H9 (cell line): ENCODE measurements at regions not wholly inside any gene's neighbourhood (a gene's known extent, or its start where the extent isn't known, plus 50 kb on each side); places are given as distances from the start of the nearest gene placed in this dataset.

ENCODE experiments used
- DNase-seq: peaks from one replicate; pipeline ENCODE4 v3.0.0-alpha.2; 2017
- H2AFZ ChIP-seq: one replicate; pipeline ENCODE4 v1.6.1; 2013; ENCODE audit warnings: mild to moderate bottlenecking, low read length, control low read depth, moderate library complexity
- H2AK5ac ChIP-seq: 2 replicates; pipeline ENCODE4 v1.6.1; 2013; ENCODE audit warnings: low read length, control low read depth, mixed read lengths; ENCODE audit not compliant: insufficient read length
- H2BK120ac ChIP-seq: one replicate; pipeline ENCODE4 v1.6.1; 2013; ENCODE audit warnings: low read depth, mild to moderate bottlenecking, low read length, control low read depth, inconsistent platforms; ENCODE audit not compliant: poor library complexity, severe bottlenecking
- H2BK12ac ChIP-seq: 2 replicates; pipeline ENCODE4 v1.6.1; 2013; ENCODE audit warnings: low read length, control low read depth, mixed read lengths, low read depth; ENCODE audit not compliant: insufficient read length
- H2BK15ac ChIP-seq: 2 replicates; pipeline ENCODE4 v1.6.1; 2013; ENCODE audit warnings: low read depth, low read length, control low read depth
- H2BK20ac ChIP-seq: one replicate; pipeline ENCODE4 v1.6.1; 2013; ENCODE audit warnings: low read depth, mild to moderate bottlenecking, low read length, control low read depth, inconsistent platforms; ENCODE audit not compliant: poor library complexity, severe bottlenecking
- H2BK5ac ChIP-seq: 2 replicates; pipeline ENCODE4 v1.6.1; 2013; ENCODE audit warnings: low read length, control low read depth, mixed read lengths; ENCODE audit not compliant: insufficient read length
- H3K14ac ChIP-seq: 2 replicates; pipeline ENCODE4 v1.6.1; 2013; ENCODE audit warnings: low read length, control low read depth; ENCODE audit not compliant: insufficient read depth
- H3K18ac ChIP-seq: 2 replicates; pipeline ENCODE4 v1.6.1; 2013; ENCODE audit warnings: low read depth, mild to moderate bottlenecking, mixed read lengths, low read length, control low read depth; ENCODE audit not compliant: insufficient read length
- H3K23ac ChIP-seq: 2 replicates; pipeline ENCODE4 v1.6.1; 2013; ENCODE audit warnings: low read length, control low read depth, mixed read lengths, low read depth; ENCODE audit not compliant: insufficient read length
- H3K23me2 ChIP-seq: 2 replicates; pipeline ENCODE4 v1.6.1; 2013; ENCODE audit warnings: low read depth, mild to moderate bottlenecking, mixed read lengths, low read length, control low read depth; ENCODE audit not compliant: insufficient read length, poor library complexity, severe bottlenecking
- H3K27ac ChIP-seq: 2 replicates; pipeline ENCODE4 v1.5.1; 2013; ENCODE audit warnings: low read length, control low read depth, mixed read lengths, low read depth; ENCODE audit not compliant: insufficient read length
- H3K27me3 ChIP-seq: 2 replicates; pipeline ENCODE4 v1.6.1; 2013; ENCODE audit warnings: low read length, control low read depth, inconsistent platforms; ENCODE audit not compliant: insufficient read depth
- H3K4ac ChIP-seq: 2 replicates; pipeline ENCODE4 v1.6.1; 2013; ENCODE audit warnings: low read depth, mild to moderate bottlenecking, control low read depth, inconsistent platforms, low read length, moderate library complexity
- H3K4me1 ChIP-seq: 2 replicates; pipeline ENCODE4 v1.6.1; 2013; ENCODE audit warnings: low read length, control low read depth, inconsistent platforms; ENCODE audit not compliant: insufficient read depth
- H3K4me2 ChIP-seq: 2 replicates; pipeline ENCODE4 v1.6.1; 2013; ENCODE audit warnings: low read length, control low read depth, mixed read lengths; ENCODE audit not compliant: insufficient read length, insufficient read depth
- H3K56ac ChIP-seq: 2 replicates; pipeline ENCODE4 v1.6.1; 2013; ENCODE audit warnings: low read depth, mild to moderate bottlenecking, mixed read lengths, low read length, control low read depth; ENCODE audit not compliant: insufficient read length
- H3K79me1 ChIP-seq: 2 replicates; pipeline ENCODE4 v1.6.1; 2013; ENCODE audit warnings: low read depth, mild to moderate bottlenecking, moderate library complexity, low read length, control low read depth, inconsistent platforms; ENCODE audit not compliant: insufficient read depth, poor library complexity, severe bottlenecking
- H3K79me2 ChIP-seq: 2 replicates; pipeline ENCODE4 v1.6.1; 2013; ENCODE audit warnings: low read length, control low read depth, inconsistent platforms; ENCODE audit not compliant: insufficient read depth
- H3K9ac ChIP-seq: 2 replicates; pipeline ENCODE4 v1.6.1; 2013; ENCODE audit warnings: low read length, control low read depth, mixed read lengths; ENCODE audit not compliant: insufficient read length; ENCODE audit errors: extremely low read depth
- H3K9me3 ChIP-seq: one replicate; pipeline ENCODE4 v1.6.1; 2013; ENCODE audit warnings: low read depth, low read length, inconsistent platforms; ENCODE audit not compliant: control insufficient read depth
- H3T11ph ChIP-seq: one replicate; pipeline ENCODE4 v1.6.1; 2013; ENCODE audit warnings: mild to moderate bottlenecking, low read length, control low read depth, inconsistent platforms
- H4K20me1 ChIP-seq: one replicate; pipeline ENCODE4 v1.6.1; 2013; ENCODE audit not compliant: control insufficient read depth, insufficient read length, insufficient read depth
- H4K5ac ChIP-seq: 2 replicates; pipeline ENCODE4 v1.6.1; 2013; ENCODE audit warnings: low read depth, mild to moderate bottlenecking, mixed read lengths, low read length, control low read depth; ENCODE audit not compliant: insufficient read length
- H4K8ac ChIP-seq: replicated peaks from 2 replicates; pipeline ENCODE4 v1.6.1; 2013; ENCODE audit warnings: low read length, control low read depth, mixed read lengths, low read depth; ENCODE audit not compliant: insufficient read length
- H4K91ac ChIP-seq: 2 replicates; pipeline ENCODE4 v1.6.1; 2013; ENCODE audit warnings: low read depth, mild to moderate bottlenecking, moderate library complexity, mixed read lengths, low read length, control low read depth; ENCODE audit not compliant: insufficient read length
- H3K27ac Mint-ChIP-seq, 3 experiments: 2 replicates in 2 of 3; 3 replicates in 1 of 3; pipeline ENCODE4 v1.8.0; 2020 to 2021; ENCODE audit warnings: mixed read lengths in 3 of 3, mild to moderate bottlenecking in 1 of 3, moderate library complexity in 1 of 3
- H3K27me3 Mint-ChIP-seq: 2 replicates; pipeline ENCODE4 v1.8.0; 2021; ENCODE audit warnings: low read depth, mild to moderate bottlenecking, moderate library complexity, mixed read lengths
- H3K36me3 Mint-ChIP-seq, 3 experiments: 2 replicates in 2 of 3; 3 replicates in 1 of 3; pipeline ENCODE4 v1.8.0; 2020 to 2021; ENCODE audit warnings: low read depth in 3 of 3, mixed read lengths in 3 of 3; ENCODE audit not compliant: insufficient read depth in 1 of 3
- H3K4me1 Mint-ChIP-seq, 2 experiments: 2 replicates each; pipeline ENCODE4 v1.8.0; 2020; ENCODE audit warnings: mixed read lengths in 2 of 2
- H3K4me3 Mint-ChIP-seq, 2 experiments: 2 replicates in 1 of 2; 3 replicates in 1 of 2; pipeline ENCODE4 v1.8.0; 2020 to 2021; ENCODE audit warnings: mild to moderate bottlenecking in 2 of 2, mixed read lengths in 2 of 2, moderate library complexity in 1 of 2
- H3K9me3 Mint-ChIP-seq, 2 experiments: 2 replicates in 1 of 2; 3 replicates in 1 of 2; pipeline ENCODE4 v1.8.0; 2020; ENCODE audit warnings: mild to moderate bottlenecking in 2 of 2, mixed read lengths in 2 of 2, moderate library complexity in 1 of 2
- WGBS: extraction: QIAGEN DNeasy Blood & Tissue Kit; methylation state at CpG from one replicate; pipeline ENCODE4 v1.1.7; 2013; ENCODE audit warnings: missing lambda C conversion rate, low lambda C conversion rate, mixed read lengths; ENCODE audit not compliant: insufficient read length; ENCODE audit errors: extremely low coverage; 5-methylcytosine and 5-hydroxymethylcytosine counted together
- TF ChIP-seq, protein P1 (sequence below): fragments of 200-600 bp; sonication (generic); conservative IDR thresholded peaks from 3 replicates; pipeline ENCODE4 v1.8.0; 2021; ENCODE audit warnings: antibody characterized with exemption, mild to moderate bottlenecking

DNA sequence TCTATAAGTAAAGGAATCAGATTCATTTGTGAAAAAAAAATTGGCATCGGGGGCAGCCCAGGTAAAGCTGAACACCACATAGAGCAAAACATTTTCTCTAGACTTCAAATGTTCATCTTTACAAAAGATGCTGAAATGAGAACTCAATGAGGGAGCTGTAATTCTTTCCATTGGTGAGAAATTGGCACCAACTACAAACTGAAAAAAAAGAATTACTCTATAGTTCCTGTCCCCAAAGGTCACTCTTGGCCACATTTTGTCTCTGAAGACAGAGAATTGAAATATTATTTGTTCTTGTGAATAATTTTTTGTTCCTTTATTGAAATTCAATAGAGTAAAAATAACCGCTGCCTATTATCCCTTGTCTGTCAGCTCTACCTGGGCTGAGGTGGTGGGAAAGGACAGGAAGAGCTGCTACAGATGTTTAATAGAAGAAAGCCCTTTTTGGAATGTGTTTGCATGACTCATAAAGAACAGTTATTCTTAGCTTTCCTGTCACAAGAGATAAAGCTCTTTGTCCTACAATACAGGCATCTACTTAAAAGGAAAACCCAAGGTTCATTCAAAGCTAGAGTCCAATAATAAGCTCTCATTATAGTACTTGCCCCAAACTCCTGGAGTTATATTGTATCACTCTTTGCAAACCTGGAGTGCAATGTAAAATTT lies 380.1 kb upstream of the KITLG start:
- H3K14ac ChIP-seq = no peak overlapping the region
- Mint-ChIP-seq H3K4me1 (peaks cover 52 to 55% of the 10 kb centered on the region in 2 experiments), H3K27ac (no peak overlapping the region), H3K9me3 (no peaks in the 10 kb centered on the region), H3K36me3 (no peaks in the 10 kb centered on the region), H3K27me3 (peaks cover 28% of the 10 kb centered on the region), H3K4me3 (no peak overlapping the region)
- no peak overlapping the region for H3K4me2 ChIP-seq
- no peaks in the 10 kb centered on the region for H3K23me2 ChIP-seq
- no peak overlapping the region for H4K91ac ChIP-seq
- no peak overlapping the region for H3K23ac ChIP-seq
- H4K8ac ChIP-seq = no peak overlapping the region
- no peak overlapping the region for H2BK12ac ChIP-seq
- no peak overlapping the region for H2AK5ac ChIP-seq
- H3T11ph ChIP-seq = no peak overlapping the region
- no peak overlapping the region for H2BK15ac ChIP-seq
- H3K4me1 ChIP-seq = peaks cover 13% of the 10 kb centered on the region
- H3K18ac ChIP-seq = no peak overlapping the region
- no peak overlapping the region for H3K56ac ChIP-seq
- no peak overlapping the region for H4K5ac ChIP-seq
- H2BK120ac ChIP-seq = no peak overlapping the region
- no peak overlapping the region for H3K9ac ChIP-seq
- no CpG with 5 or more reads among the region's 2 CpGs for WGBS
- no peaks in the 10 kb centered on the region for H3K79me2 ChIP-seq
- TF ChIP-seq, protein P1, sequence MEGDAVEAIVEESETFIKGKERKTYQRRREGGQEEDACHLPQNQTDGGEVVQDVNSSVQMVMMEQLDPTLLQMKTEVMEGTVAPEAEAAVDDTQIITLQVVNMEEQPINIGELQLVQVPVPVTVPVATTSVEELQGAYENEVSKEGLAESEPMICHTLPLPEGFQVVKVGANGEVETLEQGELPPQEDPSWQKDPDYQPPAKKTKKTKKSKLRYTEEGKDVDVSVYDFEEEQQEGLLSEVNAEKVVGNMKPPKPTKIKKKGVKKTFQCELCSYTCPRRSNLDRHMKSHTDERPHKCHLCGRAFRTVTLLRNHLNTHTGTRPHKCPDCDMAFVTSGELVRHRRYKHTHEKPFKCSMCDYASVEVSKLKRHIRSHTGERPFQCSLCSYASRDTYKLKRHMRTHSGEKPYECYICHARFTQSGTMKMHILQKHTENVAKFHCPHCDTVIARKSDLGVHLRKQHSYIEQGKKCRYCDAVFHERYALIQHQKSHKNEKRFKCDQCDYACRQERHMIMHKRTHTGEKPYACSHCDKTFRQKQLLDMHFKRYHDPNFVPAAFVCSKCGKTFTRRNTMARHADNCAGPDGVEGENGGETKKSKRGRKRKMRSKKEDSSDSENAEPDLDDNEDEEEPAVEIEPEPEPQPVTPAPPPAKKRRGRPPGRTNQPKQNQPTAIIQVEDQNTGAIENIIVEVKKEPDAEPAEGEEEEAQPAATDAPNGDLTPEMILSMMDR = no peak
- H3K4ac ChIP-seq = no peak overlapping the region
- H3K27ac ChIP-seq = no peak overlapping the region
- H4K20me1 ChIP-seq = no peaks in the 10 kb centered on the region
- peaks cover 4% of the 10 kb centered on the region for H3K27me3 ChIP-seq
- H3K79me1 ChIP-seq = no peaks in the 10 kb centered on the region
- no peak overlapping the region for H2AFZ ChIP-seq
- H2BK20ac ChIP-seq = no peak overlapping the region
- H3K9me3 ChIP-seq = no peaks in the 10 kb centered on the region
- DNase-seq = no peak
- no peak overlapping the region for H2BK5ac ChIP-seq
